Thoracic aorta (tissue), 2 donors: ENCODE measurements at regions not wholly inside any gene's neighbourhood (a gene's known extent, or its start where the extent isn't known, plus 50 kb on each side); places are given as distances from the start of the nearest gene placed in this dataset.

Source experiments
- ATAC-seq: fragments of 150-250 bp; one replicate; pipeline ENCODE4 v1.8.0; 2017; ENCODE audit warnings: low read depth; ENCODE audit not compliant: insufficient number of reproducible peaks, low FRiP score
- DNase-seq: peaks from one replicate; pipeline ENCODE4 v3.0.0-alpha.2; 2020; ENCODE audit warnings: low spot score
- H3K27ac ChIP-seq, 2 donors: fragments of 200-600 bp; sonication (generic); 1 replicate in 1 of 2; 2 replicates in 1 of 2; pipeline ENCODE4 v1.5.1; 2016; ENCODE audit warnings: mild to moderate bottlenecking in 2 of 2, moderate library complexity in 2 of 2
- H3K27me3 ChIP-seq: fragments of 200-600 bp; sonication (generic); replicated peaks from 2 replicates; pipeline ENCODE4 v1.6.0; 2016; ENCODE audit warnings: mild to moderate bottlenecking; ENCODE audit not compliant: insufficient read depth
- H3K36me3 ChIP-seq: fragments of 200-600 bp; sonication (generic); one replicate; pipeline ENCODE4 v1.5.1; 2016
- H3K4me1 ChIP-seq, 2 donors: fragments of 200-600 bp; sonication (generic); 1 replicate in 1 of 2; 2 replicates in 1 of 2; pipeline versions ENCODE4 v1.5.1 to v1.6.0; 2016; ENCODE audit warnings: low read depth in 2 of 2, mild to moderate bottlenecking in 1 of 2; ENCODE audit not compliant: control insufficient read depth in 1 of 2
- H3K4me3 ChIP-seq: fragments of 200-600 bp; sonication (generic); 2 replicates; pipeline ENCODE4 v1.5.1; 2016; ENCODE audit warnings: mild to moderate bottlenecking
- H3K9me3 ChIP-seq: fragments of 200-600 bp; sonication (generic); 2 replicates; pipeline ENCODE4 v1.5.1; 2016
- TF ChIP-seq, protein P1 (sequence below): fragments of 200-600 bp; sonication (generic); IDR thresholded peaks from one replicate; pipeline ENCODE4 v1.5.1; 2019; ENCODE audit warnings: antibody characterized with exemption

DNA sequence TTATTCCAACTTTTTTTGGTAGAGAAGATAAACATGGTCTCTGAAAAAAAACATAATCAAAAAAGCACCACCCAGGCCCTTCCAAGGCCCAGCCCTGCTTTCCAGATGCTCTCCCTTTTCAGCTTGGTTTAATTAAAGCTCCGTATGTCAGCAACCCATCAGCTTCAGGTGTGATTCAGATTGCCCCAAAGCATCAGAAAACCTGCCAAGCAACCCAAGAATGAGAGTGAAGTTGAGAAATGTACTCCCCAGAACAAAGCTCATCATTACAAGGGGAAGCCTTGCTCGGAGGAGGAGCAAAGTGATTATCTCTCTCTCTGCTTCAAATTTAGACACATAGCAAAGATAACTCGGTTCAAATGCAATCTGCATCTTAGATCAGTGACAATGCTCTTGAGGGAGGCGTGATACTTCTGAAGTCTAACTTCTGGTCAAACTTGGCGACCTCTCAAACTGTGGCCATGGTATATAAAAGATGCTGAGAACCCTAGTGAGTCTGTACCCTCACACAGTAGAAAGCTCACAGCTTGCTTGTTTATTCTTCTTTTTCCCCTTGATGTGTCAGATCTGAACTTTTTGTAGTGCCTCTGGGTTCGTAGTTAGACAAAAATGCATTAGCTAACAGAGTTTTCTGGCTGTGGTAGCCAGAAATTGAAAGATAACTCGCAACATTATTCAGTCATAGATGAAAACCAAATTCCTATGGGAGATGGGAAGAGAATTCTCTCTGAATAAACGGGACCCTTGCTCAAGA is 63.3 kb upstream of the ZC3H11B start:
- TF ChIP-seq, protein P1, sequence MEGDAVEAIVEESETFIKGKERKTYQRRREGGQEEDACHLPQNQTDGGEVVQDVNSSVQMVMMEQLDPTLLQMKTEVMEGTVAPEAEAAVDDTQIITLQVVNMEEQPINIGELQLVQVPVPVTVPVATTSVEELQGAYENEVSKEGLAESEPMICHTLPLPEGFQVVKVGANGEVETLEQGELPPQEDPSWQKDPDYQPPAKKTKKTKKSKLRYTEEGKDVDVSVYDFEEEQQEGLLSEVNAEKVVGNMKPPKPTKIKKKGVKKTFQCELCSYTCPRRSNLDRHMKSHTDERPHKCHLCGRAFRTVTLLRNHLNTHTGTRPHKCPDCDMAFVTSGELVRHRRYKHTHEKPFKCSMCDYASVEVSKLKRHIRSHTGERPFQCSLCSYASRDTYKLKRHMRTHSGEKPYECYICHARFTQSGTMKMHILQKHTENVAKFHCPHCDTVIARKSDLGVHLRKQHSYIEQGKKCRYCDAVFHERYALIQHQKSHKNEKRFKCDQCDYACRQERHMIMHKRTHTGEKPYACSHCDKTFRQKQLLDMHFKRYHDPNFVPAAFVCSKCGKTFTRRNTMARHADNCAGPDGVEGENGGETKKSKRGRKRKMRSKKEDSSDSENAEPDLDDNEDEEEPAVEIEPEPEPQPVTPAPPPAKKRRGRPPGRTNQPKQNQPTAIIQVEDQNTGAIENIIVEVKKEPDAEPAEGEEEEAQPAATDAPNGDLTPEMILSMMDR, result no peak

DNA sequence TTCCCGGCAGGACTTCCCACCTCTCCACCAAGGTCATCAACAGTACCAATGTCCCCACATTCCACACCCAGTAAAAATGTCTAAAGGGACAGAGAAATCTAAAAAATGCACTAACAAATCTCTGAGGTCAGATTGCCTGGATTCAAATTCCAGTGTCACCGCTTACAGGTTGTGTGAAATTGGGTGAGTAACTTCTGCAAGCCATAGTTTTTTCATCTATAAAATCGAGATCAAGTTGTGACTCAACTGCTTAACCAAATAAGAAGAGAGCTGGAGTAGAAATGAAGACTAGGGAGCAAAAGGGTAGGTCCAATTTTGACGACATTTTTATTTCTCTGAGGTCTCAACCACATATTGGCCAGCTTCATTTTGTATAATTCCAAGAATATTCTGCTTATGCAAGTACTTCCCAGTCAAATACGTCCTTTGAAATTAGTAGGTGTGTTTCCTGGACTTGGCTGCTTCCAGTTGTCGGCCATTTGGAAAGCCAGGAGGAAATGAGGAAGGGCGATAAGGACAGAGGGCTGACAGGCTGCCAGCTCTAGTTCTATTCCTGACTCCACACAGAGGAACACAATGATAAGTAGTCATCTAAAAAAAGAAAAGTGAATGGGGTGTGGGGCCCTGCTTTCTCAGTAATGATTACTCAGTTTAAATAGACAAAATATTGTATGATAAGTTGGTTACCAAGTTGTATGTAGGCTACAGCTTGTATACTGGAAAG is 57.7 kb upstream of the ZC3H11B start:
- Histone ChIP-seq H3K27ac (no peak overlapping the region), H3K4me3 (no peak overlapping the region), H3K27me3 (no peaks in the 10 kb centered on the region), H3K4me1 (no peaks in the 10 kb centered on the region), H3K36me3 (no peaks in the 10 kb centered on the region), H3K9me3 (no peaks in the 10 kb centered on the region)
- DNase-seq (no peak), ATAC-seq (no peak)
- TF ChIP-seq, protein P1, result no peak

More for the DNA sequence above, 63.3 kb upstream of the ZC3H11B start:
- no peak for DNase-seq
- Histone ChIP-seq H3K9me3 (no peaks in the 10 kb centered on the region), H3K27ac (no peak overlapping the region), H3K4me1 (no peaks in the 10 kb centered on the region), H3K4me3 (no peak overlapping the region), H3K27me3 (no peaks in the 10 kb centered on the region), H3K36me3 (no peaks in the 10 kb centered on the region)
- ATAC-seq, result no peak

DNA sequence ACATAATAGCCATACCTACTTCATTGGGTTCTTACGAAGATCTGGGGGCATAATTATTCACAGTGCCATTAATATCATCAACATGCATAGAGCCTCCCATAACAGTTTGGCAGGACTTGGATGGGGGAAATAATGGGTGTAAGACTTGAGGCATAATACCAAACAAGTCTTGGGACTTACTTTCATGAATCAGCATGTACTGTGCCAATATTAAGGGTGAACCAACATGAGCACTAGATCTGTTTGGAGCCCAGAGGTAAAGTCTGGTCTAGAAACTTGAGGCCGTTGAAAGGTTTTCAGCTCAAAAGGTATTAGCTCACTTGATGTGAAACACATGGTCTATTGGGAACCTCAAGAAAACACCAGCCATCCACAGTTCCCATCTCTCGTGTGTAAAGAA is 56.7 kb upstream of the ZC3H11B start:
- no peaks in the 10 kb centered on the region for H3K9me3 ChIP-seq
- no peak for ATAC-seq
- TF ChIP-seq, protein P1, result no peak

GRCh38 chr1:219669042-219669441 is 56.1 kb upstream of the ZC3H11B start:
- no peak for DNase-seq
- Histone ChIP-seq H3K4me1 (no peaks in the 10 kb centered on the region), H3K27ac (no peak overlapping the region), H3K36me3 (no peaks in the 10 kb centered on the region), H3K9me3 (no peaks in the 10 kb centered on the region), H3K4me3 (no peak overlapping the region), H3K27me3 (no peaks in the 10 kb centered on the region)
- TF ChIP-seq, protein P1, result no peak
- no peak for ATAC-seq

More for the DNA sequence above, 56.7 kb upstream of the ZC3H11B start:
- no peak for DNase-seq
- no peak overlapping the region for H3K4me3 ChIP-seq
- H3K36me3 ChIP-seq, result no peaks in the 10 kb centered on the region
- no peak overlapping the region for H3K27ac ChIP-seq
- no peaks in the 10 kb centered on the region for H3K27me3 ChIP-seq
- no peaks in the 10 kb centered on the region for H3K4me1 ChIP-seq

- DNase-seq (no peak), ATAC-seq (no peak)
- no peaks in the 10 kb centered on the region for H3K4me1 ChIP-seq
- no peak overlapping the region for H3K27ac ChIP-seq
- no peaks in the 10 kb centered on the region for H3K27me3 ChIP-seq
- H3K4me3 ChIP-seq, result no peak overlapping the region
- H3K9me3 ChIP-seq, result no peaks in the 10 kb centered on the region
- TF ChIP-seq, protein P1, result no peak
- no peaks in the 10 kb centered on the region for H3K36me3 ChIP-seq
Observed at GRCh38 chr1:219668446-219668845, 55.5 kb upstream of the ZC3H11B start.
